Stimulated activated CD4-positive, alpha-beta T cell treated with anti-CD3 and anti-CD28 coated beads, Interleukin-2, amount 100 ng/mL, for 4 hours (primary cell): ENCODE measurements at regions not wholly inside any gene's neighbourhood (a gene's known extent, or its start where the extent isn't known, plus 50 kb on each side); places are given as distances from the start of the nearest gene placed in this dataset.
"Not testable (repeated sequence)": the region's sequence is repeated elsewhere in the genome, so short reads cannot be mapped to it uniquely, and the experiment has no call there.

ENCODE experiments used
- DNase-seq: peaks from one replicate; pipeline ENCODE4 v3.0.0-alpha.2; 2020; ENCODE audit warnings: low read depth

DNA sequence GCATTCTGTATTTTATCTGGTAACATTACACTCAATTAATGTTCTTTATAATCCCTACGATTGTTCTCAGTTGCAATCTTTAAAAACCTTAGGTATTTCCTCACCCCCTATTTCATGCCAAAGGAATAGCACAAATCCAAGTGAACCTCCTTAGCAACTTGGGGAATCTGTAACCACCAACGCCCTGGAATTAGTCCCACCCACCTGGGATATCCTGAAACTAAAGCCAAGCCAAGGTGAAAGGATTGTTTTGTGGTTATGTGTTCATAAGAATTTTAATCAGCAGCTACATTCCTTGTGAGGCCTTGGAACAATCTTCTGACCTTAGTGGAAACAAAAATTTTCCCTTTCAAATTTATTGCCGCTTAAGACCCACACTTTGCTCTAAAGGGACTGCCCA lies 908.7 kb downstream of the TTLL7 start:
- DNase-seq: no peak

DNA sequence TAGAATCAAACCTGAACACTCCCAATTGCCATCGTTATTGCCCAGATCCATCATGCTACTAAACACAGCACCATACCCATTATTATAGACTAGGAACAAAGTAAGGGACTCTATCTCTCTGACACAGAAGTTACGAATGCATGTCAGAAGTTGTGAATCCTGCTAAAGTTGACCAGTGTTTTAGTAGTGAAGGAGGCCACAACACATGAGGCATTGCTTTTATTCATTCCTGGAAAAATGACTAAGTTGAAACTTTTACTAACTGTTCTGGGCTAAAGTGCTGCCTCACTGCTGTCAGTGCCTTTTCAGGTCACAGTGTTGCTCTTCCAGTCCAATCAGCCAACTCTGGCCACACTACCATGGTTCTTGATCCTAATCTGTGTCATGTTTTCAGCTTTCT lies 911.1 kb downstream of the TTLL7 start:
- DNase-seq: no peak

DNA sequence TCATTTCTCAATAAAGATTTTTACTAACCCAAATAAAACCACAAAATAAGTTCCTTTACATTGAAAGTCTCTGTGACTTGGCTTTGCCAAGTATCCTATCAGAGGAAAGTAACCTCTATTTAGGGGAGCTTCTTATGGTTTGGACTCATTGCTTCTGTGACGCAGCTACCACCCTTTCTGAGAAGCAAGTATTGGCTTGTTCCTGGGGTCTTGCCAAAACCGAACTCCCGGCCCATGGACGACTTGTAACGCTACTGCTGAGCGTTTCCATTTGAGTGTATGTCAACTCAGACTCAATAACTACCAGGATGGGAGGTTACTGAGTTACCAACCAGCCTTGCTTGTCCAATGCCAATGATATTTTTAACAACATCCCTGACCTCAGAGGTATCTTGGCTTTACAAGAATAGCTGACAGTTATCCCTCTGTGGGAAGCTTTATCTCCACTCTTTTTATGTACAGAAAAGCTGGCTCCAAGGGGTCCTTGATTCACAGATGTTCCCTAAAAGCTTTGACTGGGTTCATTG lies 911.9 kb downstream of the TTLL7 start:
- DNase-seq: no peak

DNA sequence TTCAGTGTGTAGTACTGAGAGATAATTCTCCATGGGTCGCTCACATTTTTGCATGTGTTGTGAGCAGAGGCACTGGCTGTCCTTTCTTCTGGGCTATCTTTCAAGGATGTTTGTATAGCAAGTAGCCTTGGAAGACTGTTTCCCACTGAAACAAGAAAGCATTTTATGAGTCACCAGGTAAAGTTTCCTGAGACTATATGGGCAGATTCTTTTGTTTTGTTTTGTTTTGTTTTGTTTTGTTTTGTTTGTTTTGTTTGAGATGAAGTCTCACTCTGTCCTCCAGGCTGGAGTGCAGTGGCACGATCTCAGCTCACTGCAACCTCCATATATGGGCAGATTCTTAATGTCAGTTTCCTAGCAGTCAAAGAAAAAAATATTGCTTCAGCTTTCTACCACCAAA lies 912.6 kb downstream of the TTLL7 start:
- DNase-seq: no peak

DNA sequence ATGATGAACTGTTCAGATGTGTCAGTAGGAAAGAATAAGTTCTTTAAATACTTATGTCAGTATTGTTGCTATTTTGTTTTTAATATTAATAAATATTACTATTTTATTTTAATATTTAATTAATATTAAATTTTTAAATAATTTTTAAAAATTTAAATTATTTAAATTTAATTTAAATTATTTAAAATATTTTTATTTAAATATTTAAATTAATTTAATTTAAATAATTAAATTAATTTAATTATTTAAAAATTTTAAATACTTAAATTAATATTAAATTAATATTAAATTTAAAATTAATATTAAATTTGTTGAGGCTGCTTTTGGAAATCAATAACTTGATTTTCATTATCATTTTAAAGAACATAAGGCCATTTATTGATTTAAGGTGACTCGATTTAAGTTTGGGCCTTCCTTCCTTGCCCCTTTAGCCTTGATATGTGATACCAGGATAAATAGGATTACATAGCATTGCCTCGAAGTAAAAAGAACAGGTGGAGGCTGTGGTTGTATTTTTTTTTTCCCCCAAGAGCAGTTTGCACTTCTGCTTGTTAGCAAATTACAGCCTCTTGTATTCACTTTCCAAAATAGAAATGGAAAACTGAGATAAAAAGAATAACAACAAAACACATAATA lies 915.2 kb downstream of the TTLL7 start:
- no peak for DNase-seq

DNA sequence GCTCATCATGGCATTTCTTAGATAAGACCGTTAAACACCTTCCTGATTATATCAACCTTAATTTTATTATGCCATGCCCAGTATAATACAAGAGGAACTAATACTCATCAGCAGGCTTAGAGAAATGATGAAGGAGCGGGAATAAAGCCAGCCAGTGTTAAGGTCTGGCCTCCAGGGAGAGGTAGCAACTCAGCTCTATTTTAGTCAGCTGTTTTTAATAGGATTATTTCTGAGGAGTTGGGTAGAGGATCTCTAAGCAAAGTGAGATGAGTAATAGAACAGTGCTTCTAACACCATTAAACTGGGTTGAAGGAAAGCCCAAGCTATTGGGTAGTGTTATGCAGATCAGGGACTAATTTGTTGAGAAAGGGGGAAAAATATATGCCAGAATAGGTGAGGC lies 921.5 kb downstream of the TTLL7 start:
- DNase-seq: no peak

DNA sequence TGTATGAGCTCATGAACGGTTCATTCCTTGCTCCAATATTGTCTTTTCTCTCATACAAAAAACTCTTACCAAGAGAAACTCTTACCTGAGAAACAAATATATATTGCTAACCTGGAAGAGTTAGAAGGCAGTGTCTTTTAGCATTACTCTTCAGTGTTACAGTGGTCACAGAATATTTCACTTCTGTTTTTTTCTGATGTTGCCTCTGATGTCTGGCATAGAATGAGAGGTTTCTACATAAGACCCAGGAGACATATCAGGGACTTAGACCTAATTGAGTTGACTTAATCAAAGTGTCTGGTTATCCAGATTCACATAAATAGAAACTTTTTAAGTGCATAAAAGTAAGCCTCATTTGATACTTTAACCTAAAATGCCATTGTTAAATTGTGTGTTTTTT lies 923.8 kb downstream of the TTLL7 start:
- no peak for DNase-seq

DNA sequence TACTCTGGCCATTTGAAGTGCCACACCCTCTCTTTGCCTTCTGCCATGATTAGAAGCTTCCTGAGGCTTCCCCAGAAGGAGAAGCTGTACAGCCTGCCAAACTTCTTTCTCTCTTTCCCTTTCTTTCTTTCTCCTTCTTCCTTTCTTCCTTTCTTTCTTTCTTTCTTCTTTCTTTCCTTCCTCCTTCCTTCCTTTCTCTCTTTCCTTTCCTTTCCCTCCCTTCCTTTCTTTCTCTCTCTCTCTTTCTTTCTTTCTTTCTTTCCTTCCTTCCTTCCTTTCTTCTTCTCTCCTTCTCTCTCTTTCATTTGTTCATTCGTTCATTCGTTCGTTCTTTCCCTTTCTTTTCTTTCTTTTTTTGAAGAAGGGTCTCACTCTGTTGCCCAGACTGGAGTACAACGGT lies 931.0 kb downstream of the TTLL7 start:
- DNase-seq: no peak

DNA sequence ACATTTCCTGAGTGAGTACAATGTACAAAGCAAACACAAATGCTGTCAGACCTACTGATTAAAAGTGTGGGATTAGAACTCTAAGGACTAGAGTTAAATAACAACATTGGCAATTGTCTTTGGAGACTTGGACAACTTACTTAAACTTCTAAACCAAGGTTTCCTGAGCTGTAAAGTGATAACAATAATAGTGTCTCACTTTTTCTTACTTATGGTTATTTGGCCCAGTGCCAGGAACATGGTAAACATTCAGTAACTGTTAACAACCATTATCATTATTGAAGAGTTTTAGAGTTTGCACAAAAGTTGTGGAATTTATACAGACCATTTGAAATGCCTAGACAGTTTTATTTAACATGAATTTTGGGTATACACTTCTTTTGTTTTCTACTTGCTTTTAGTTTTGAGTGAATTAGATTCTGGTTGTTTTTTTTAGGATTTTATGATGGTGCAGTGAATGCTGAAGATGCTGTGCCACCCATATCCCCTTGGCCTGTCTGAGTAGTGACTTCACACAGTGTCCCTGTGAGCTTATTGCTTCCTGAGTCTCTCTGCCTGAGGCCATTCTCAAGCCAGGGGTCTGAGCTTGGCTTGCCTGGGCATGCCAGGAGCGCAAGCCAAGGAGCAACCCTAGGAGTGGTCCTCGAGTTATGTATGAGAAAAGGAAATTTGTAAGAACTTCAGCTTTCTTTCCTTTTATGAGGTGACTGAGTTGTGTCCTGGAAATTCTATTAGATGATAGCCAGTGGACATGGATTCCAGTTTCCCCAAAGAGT lies 932.8 kb downstream of the TTLL7 start:
- DNase-seq: no peak

DNA sequence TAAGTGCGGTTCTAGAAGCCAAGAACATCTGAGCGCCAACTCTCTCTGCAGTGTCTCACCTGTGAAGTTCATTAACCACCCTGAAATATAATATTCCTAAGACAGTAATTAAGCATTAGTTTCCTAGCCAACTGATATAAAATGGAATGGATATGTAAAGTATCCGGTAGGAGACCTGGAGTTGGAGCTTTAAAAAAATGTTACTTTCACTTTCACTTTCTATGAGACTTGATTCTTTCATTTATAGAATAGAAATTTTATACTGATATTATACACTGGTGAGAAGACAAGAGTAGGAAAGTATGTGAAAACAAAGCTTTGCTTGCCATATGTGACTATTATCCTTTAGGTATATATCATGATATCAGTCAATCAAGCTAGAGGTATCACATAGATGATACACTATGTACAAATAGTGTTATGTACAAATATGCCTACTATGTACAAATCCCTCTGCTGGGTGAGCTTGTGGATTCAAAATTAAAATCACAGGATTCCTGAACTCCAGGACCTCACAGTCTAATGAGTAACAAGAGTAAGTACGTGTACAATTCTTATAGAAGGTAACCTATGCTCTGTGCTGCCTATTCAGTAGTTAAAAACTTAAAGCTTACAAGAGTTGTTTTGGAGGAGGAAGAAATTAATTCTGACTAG lies 934.2 kb downstream of the TTLL7 start:
- DNase-seq: no peak

DNA sequence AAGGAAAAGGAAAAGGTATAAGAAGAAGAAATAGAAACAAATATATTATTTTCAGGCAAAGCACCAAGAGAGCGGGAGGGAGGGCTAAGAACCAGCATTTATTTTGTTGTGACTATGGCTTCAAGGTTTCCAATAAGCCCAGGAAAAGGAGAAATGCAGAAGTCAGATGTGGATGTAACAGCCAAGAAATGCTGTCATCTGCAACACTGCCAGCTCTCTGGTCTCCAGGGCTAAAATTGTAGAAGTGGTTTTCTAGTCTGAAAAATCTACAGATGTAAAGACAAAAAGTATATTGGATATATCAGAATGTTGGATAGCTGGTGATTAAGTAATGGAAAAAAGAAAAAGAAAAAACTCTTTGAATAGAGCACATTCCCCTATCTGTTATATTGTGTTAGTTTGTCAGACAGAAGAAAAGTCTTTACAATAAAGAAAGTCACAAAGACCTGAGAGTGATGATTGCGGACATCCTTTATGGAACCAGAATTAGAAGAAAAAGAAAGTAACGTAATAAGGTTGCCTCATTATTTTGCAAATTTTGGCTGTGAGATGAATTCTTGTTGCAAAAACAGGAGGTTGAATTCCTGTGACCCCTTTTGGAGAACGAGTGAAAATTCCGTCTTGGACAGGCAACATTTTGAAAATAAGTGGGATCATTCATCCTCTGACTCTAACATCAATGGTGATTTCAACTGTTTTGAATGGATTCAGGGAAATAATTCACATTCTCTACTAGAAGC lies 938.1 kb downstream of the TTLL7 start:
- DNase-seq: no peak

DNA sequence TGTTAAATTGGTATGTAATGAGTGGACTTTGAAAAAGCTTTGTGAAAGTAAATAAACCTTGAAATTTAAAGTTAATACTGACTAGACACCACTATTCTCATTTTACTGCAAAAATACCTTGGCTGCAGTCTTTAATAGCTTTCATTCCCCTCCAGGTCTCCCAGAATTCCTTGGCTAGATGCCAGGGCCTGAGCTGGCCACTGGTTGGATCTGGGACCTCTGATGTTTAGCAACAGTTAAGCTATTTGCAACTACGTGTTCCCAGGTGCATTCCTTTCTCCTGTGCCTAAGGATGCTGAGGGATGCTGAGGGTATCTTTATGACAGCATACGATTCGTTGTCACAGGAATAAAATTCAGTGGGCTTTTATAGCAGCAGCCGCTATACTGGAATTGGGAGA lies 938.7 kb downstream of the TTLL7 start:
- DNase-seq: no peak

DNA sequence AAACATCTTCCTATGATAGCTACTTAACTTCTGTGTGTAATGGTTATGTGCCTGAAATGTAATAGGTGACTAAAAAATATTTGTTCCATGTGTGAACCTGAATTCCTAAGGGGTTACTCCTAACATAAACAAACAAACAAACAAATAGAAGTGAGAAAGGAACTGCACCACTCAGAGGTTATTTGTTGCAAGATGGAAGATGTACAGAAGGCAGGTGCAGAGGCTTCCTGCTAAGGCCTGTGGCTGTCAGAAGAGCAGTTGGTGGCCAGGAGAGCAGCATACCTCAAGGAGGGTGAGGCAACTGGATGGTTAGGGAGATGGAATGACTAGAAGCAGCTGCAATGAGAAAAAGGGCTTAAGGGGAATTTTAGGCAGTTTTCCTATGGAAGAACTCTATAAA lies 940.6 kb downstream of the TTLL7 start:
- DNase-seq: no peak

DNA sequence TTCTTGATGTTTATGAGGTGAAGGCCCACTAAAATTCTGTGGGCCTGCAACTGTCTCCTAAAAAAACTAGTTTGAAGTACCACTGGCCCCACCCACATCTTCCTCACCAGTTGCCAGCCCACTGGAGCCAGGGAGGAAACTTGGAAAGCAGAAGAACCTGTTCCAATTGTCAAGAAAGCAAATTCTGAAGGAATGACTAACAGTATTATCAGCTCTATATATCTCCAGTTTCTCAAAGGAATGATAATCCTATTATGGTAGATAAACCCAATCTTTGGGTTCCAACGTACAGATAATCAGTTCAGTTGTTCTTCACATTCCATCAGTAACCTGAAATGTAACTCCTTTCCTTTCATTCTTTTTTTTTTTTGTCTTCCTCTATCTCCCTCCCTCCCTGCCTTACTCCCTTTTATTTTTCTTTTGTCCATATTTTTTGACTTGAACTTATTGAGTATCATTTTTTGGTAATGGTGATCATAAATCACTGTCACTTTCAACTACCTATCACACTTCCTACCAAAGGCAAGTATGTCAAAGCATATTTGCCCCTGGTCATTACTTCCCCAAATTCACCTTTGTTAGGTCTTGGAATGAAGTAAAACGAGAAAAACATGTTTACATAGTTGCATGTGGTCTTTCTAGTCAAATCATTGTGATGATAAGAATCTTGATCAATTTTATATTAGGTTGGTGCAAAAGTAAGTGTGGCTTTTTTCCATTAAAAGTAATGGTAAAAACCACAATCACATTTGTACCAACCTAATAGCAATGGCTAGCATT lies 943.4 kb downstream of the TTLL7 start:
- DNase-seq: no peak

DNA sequence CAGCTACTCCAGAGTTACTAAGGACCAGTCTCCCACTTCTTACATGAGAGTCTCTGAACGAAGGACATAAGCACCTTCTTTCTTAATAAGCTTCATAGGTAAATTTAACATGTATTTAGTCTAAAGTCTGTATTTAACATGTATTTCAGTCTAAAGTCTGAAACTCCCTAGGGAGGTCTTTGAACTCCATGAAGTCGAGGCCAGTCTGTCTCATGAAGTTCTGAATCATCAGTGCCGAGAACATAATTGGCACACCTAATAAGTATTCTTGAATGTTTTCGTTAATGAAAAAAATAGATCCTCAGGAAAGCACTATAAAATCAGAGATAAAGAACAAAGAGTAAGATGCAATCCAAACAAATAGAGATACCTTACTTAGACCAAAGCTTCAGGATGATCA lies 945.5 kb downstream of the TTLL7 start:
- no peak for DNase-seq

DNA sequence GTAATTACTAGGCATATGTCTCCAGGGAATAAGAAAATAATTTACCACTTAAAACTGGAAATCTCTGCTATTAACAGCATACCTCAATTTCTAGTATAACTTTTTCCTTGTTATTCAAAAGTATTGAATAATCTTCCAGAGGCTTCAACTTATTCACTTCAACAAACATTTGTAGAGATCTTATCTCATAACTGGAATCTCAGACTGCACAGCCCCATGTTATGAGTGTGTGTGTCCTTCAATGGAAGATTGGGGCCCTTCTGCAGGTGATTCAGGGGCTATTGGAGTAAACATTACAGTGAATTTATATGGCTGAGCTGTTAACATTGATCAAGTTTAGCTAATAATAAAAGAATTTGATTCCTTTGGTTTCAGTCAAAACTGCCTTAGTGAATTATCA lies 946.1 kb downstream of the TTLL7 start:
- no peak for DNase-seq

DNA sequence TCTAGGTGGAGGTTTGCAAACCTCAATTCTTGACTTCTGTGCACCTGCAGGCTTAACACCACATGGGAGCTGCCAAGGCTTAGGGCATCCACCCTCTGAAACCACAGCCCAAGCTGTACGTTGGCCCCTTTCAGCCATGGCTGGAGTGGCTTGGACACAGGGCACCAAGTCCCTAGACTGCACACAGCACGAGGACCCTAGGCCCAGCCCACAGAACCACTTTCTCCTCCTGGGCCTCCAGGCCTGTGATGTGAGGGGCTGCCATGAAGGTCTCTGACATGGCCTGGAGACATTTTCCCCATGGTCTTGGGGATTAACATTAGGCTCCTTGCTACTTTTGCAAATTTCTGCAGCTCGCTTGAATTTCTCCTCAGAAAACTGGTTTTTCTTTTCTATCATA lies 947.9 kb downstream of the TTLL7 start:
- not testable (repeated sequence) for DNase-seq

DNA sequence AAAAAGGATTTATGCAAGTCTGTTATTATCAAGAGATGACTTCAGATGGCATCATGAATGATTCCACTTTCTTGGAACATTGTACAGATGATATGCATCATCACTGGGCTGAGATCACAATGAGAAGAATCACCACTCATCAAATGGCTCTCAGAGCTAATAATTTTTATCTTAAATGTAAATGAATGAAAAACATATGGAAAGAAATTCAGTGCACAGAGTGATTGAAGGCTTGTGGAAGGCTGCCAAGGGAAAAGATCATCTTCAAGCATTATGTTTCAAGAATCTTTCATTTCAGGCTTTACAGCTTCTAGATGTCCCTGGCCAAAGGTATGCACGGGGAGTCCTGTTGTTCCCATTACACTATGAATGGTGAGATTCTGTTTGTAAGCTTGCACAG lies 955.7 kb downstream of the TTLL7 start:
- DNase-seq: no peak

DNA sequence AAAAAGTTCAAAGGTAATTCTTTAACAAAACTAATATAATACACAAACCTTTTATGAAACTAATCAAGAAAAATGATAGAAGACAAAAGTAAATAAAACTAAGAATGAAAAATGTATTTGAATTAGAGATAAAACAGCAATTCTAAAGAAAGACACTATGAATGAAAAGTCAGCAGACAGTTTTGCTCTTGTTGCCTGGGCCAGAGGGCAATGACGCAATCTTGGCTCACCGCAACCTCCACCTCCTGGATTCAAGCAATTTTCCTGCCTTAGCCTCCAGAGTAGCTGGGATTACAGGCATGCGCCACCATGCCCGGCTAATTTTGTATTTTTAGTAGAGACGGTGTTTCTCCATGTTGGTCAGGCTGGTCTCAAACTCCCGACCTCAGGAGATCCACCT lies 959.8 kb downstream of the TTLL7 start:
- DNase-seq: not testable (repeated sequence)

DNA sequence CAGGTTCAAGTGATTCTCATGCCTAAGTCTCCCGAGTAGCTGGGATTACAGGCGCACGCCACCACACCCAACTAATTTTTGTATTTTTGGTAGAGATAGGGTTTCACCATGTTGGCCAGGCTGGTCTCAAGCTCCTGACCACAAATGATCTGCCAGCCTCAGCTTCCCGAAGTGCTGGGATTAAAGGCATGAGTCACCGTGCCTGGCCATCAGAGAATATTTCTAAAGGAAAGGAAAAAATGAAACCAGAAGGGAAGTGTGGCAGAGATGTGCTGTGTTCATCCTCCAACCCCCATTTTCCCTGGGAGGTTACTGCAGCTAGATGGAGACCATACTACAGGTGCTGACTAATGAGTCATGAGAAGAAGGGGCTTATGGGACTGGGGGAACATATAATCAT lies 964.1 kb downstream of the TTLL7 start:
- DNase-seq: no peak

DNA sequence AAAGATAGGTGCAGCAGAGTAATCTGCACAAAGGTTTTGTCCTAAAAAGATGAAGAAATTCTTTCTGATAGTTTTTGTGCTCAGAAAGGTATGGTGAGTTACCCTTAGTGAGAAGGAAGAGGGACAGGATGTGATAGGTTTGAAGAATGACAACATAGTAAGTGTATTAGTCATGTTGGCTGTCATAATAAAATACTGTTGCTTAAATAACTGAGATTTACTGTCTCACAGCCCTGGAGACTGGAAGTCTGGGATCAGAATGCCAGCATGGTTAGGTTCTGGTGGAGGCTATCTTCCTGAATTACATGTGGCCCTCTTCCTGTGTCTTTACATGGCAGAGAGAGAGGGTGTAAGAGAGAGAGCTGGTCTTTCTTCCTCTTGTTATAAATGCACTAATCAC lies 965.2 kb downstream of the TTLL7 start:
- no peak for DNase-seq

DNA sequence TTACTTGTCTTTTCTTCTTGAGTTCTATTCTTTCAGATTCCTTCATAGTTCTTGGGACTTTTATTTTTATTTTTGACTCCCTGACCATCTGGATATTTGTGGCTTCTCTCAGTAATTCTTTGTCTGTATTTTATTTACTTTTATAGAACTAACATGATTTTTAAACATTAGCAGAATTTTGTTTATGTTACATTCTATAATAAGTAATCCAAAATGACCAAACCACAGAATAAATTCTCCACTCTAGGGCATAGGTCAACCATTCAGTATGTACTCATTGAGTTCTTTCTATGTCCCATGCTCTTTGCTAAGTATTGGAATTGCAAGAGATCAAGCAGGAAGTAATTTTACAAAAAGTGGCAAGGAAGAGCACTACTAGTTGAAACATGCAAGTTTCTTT lies 969.0 kb downstream of the TTLL7 start:
- no peak for DNase-seq
